NCI-H146 treated with DMSO at 0.1 percent for 48 hours (cell line): ENCODE measurements at regions not wholly inside any gene's neighbourhood (a gene's known extent, or its start where the extent isn't known, plus 50 kb on each side); places are given as distances from the start of the nearest gene placed in this dataset.

Experiments used
- DNase-seq: peaks from one replicate; lab custom pipeline; 2025; ENCODE audit not compliant: unreplicated experiment; lab: John Stamatoyannopoulos, UW

GRCh38 chr4:156710365-156711192, 261.0 kb downstream of the PDGFC start:
- no peak for DNase-seq

DNA sequence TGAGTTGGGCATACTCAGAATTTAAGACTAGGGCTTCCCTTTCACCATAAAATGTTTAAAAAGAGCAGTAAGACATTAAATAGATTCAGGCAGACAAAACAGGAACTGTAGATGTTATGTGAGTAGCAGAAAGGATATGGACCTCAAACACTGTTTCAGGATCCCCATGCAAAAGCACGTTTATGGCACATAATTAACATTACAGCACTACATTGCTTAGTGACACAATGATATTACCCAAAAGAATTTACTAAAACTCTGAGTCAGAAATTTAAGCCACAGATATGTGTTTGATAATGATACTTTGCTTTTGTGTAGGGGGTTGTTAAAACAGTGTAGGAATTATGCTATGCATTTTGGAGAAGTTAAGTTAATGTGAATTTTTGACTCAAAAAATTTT, 266.3 kb downstream of the PDGFC start:
- DNase-seq: no peak

- DNase-seq: no peak
Observed at GRCh38 chr4:156695163-156695562, 276.4 kb downstream of the PDGFC start.

- no peak for DNase-seq
Observed at GRCh38 chr4:156694413-156694812, 277.2 kb downstream of the PDGFC start.

DNA sequence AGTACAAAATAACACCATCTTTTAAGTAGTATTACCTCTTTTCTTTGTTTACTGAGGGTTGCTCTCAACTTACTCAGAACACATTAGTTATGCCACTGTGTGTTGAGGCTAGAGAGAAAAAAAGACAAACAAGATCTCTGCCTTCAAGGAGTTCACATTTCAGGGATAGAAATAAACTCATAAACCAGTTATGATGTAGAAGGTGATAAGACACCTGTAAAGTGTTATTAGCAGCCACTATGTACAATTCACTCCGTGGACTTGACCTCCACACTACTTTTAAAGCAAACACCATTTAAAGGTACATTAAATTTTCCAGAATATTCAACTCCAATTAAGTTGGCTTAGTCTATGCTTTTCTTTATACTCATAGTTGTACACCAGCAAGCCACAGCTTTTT, 278.0 kb downstream of the PDGFC start:
- no peak for DNase-seq

DNA sequence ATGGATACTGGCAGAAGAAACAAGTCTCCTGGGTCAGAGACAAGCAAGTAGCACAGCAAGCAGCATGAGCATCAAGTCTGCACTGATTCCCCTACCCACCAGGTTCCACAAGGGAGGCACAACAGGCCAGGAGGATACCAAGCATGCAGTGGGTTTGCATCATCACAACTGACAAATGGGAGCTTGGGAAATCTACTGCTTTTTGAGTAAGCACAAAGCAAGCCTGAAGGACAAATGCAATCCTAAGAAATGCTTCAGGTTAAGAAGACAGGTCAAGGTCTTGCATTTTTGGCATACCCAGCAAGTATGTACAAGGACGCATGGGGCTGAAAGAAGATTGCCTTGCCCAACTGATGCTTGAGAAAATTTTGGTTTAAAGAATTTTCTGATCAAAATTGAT, 279.6 kb downstream of the PDGFC start:
- DNase-seq: no peak

GRCh38 chr4:156690572-156690971, 281.0 kb downstream of the PDGFC start:
- DNase-seq: no peak

- DNase-seq: no peak
Observed at GRCh38 chr4:156686120-156686519, 285.5 kb downstream of the PDGFC start.

DNA sequence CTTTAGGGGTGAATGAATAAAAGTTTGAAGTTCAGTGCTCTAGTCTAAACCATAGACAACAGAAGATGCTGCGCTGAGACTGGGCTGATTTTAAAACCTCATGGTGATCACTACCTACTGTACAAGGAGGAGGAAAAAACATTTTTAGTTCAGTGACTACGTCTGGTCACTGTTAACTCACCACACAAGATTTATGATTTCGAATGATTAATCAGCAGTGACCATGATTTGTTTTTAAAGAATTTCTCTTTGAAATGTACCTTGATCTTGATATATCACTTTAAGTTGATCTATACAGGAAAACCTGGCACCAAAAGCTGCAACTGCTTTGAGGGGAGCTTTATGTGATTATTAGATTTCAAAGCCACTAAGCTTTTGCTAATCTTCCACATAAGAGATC, 286.3 kb downstream of the PDGFC start:
- DNase-seq: no peak

DNA sequence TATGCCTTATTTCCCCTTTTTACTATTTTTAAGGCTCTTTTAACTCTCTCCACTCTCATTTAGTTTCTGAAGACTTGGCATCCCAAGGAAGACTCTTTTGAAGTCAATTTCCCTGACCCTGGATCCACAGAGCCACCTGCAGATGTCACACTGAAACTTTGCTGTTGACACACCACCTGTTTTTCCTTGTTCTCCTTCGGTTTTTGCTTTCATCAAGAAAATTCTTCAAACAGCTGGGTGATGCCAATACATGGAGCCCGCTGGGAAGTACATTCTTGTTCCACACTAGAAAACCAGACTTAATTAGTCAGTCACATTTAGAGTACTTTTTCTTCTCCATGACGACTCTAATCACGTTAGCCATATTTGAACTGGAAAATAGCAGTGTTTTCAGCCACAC, 293.9 kb downstream of the PDGFC start:
- DNase-seq: no peak

- DNase-seq: no peak
Observed at GRCh38 chr4:156677131-156677531, 294.5 kb downstream of the PDGFC start.

- DNase-seq: no peak
Observed at GRCh38 chr4:156676116-156676851, 295.3 kb downstream of the PDGFC start.

GRCh38 chr4:156673483-156673882, 298.1 kb downstream of the PDGFC start:
- DNase-seq: no peak

DNA sequence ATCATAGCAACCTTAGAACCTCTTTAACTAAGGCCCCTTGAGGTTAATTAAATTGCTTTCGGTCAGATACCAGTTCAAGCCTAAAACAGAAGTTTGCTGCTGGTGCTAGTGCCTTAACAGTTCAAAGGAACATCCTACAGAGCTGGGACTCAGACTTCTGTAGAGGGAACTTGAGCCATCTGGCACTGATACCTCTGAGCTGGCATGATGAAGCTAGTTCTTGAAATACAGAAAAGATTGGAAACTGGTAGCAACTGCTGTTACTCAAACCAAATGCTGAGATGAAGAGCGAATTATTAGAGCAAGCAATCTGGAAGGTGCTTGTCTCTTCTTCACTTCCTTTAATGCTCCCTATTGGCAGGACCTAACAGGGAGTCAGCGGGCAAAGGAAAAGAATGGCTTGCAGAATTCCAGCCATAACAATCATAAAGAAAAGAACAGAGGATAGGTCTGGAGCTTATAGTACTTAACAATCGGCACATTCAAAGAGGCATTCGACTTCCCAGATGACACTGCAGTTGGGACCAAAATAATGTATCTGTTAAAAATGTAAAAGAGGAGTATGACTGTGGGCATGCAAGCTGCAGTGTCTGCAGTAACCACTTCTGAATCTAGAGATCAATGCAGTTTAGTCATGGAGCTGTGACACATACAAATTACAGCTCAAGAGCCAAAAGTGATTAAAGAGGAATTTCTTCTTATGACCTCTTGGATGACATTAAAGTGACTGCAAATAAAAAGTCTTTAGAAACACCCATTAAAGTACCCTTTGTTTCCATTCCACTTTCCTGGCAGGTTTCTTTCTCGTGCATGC, 298.9 kb downstream of the PDGFC start:
- no peak for DNase-seq

DNA sequence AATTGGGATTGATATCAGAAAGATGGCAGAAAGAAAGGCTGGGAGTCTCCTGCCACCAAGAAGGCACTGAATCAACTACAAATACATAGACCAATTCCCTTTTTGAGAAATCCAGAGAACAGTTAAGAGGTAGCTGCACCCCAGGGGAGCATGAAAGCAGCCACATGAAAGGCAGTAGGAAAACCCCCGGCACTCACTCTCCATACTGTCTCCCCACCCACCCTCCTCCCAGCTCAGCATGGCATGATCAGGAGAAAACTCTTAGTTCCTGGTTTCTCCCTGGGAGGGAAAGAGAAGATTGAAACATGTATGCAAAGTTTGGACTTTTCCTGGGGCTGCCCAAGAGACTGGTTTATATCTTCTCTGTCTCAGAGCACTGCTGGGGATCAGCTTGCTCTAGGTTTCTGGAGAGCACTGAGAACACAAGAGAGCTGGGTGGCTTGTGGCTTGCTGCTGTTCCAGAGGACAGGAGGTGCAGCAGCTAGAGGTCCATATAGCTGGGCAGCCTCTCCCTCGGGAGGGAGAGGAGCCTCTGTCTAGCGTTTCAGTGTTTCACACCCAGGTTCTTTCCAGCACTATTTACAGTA, 305.7 kb downstream of the PDGFC start:
- DNase-seq: no peak

DNA sequence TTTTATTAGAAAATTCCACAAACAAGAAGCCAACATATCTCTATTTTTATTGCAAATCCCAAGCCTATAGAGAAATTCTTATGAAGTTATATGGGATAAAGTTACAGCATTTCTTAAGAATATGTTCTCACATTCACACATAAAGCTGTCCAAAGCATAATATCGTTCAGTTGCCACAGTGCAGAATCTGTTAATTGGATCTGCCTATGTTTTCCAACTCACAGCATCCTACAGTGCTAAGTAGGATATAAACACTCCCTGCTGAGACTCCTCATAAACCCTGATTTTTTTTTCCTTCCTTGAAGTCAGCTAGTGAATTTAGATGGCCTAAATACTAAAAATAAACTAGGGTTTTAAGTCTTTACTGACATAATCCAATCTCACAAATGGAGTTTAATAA, 307.9 kb downstream of the PDGFC start:
- no peak for DNase-seq

DNA sequence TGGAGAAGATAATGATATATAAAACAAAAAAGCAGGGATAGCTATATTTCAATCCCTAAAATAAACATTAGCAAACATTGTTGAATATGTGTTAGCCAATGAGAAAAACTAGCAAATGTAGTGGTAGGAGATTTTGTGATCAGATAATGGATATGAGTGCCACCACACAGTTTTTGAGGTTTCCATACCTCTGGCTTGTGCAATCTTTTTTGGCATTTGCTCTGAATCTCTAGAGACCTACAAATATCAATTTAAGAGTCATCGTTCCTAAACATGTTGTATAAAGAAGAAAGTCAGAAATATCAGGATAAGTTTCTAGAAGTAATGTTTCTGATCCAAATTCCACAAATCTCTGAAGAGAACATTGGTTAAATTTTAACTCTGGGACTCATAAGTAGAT, 308.7 kb downstream of the PDGFC start:
- no peak for DNase-seq

DNA sequence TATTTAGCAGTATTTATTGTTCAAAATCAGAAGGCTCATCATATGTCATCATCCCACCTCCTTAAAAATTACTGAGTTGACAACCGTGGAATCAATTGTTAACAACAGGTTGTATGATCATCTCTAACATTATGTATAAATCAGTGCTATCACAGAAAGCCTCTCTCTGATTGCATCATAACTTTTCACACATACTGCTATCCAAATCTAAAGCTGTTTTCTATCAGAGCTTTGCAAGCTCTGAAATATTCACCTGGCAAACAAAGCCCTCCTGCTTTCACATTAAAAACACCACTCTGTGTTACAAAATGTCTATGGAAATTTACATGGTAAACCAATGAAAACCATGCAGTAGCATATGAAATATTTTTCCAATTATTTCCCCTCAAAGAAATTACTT, 310.0 kb downstream of the PDGFC start:
- no peak for DNase-seq

DNA sequence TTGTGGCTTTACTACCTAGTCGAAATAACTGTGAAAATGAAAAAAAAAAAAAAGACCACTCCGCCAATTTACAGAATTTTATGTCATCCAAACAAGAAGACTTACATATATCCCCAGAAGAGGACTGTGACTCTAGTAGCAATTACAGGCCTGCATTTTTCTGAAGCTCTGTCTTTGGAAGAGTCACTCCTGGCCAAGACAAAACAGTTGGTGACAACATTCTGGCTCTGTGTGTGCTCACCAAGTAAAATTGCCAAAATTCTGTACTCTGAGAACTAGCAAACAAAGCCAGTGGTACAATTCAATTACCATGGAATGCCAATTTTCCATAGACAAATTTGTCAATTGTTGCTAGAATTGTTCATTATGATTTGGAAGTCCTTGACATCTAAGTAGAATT, 311.1 kb downstream of the PDGFC start:
- no peak for DNase-seq

- DNase-seq: no peak
Observed at GRCh38 chr4:156659983-156660382, 311.6 kb downstream of the PDGFC start.

DNA sequence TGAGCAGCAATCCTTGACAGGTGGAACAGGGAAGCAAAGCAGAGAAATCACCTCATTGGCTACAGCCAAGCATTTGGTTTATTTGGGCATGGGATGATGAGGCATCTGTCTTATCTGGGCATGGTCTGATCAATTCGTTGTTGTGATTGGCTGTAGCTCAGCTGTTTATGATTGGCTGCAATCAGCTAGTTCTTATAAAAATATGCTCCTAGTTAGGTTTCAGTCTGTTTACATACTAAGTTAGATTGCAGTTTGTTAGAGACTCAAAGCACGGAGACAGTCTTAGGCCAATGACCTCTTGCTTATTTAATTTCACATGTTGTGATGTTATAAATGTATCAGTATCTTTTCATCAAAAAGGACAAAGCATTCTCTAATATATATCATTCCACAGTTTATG, 312.0 kb downstream of the PDGFC start:
- DNase-seq: no peak
